NCI-H1105 treated with DMSO at 0.1 percent for 48 hours (cell line): ENCODE measurements at regions not wholly inside any gene's neighbourhood (a gene's known extent, or its start where the extent isn't known, plus 50 kb on each side); places are given as distances from the start of the nearest gene placed in this dataset.

Experiments
- DNase-seq: peaks from one replicate; lab custom pipeline; 2025; lab: John Stamatoyannopoulos, UW

- DNase-seq: no peak
These were observed 224.4 kb upstream of the POU2AF2 start for GRCh38 chr11:111021131-111021530.

- no peak for DNase-seq
These were observed 225.5 kb upstream of the POU2AF2 start for GRCh38 chr11:111019871-111020670.

DNA sequence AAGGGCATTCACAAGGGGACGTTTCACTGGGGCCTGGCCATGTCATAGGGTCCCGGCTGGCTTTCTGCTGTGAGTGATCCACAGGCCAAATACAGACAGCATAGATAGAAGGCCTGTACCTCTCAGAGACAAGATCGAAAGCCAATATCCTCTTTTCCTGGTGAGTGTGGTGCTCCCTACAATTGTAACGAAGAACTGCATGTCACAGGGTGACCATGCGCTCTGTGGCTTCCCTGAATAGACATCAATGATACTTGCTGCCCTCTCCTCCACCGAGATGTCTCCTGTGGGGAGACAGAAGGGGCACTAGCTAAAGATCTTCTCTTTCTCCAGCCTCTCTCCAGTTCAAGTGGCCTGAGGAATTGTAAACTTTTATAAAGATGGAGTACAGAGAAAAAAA lies 226.1 kb upstream of the POU2AF2 start:
- no peak for DNase-seq

- no peak for DNase-seq
These were observed 227.0 kb upstream of the POU2AF2 start for GRCh38 chr11:111018566-111018965.

GRCh38 chr11:111012491-111012890 lies 233.0 kb upstream of the POU2AF2 start:
- DNase-seq: no peak

DNA sequence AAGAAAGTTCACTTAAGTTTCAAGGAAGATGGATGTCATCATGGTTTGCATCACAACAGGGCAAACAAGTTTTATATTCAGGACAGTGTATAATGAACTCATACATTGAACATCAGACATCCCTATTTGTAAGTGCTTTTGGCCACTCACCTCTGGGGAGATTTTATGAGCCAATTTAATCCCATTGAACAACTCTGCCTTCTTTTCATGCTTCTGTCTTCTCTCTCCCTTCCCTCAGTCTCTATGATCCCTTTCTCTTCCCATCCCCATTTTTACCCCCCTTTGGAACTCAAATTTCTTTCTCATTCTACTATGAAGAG lies 234.3 kb upstream of the POU2AF2 start:
- no peak for DNase-seq

- DNase-seq: no peak
These were observed 234.9 kb upstream of the POU2AF2 start for GRCh38 chr11:111010391-111011274.

DNA sequence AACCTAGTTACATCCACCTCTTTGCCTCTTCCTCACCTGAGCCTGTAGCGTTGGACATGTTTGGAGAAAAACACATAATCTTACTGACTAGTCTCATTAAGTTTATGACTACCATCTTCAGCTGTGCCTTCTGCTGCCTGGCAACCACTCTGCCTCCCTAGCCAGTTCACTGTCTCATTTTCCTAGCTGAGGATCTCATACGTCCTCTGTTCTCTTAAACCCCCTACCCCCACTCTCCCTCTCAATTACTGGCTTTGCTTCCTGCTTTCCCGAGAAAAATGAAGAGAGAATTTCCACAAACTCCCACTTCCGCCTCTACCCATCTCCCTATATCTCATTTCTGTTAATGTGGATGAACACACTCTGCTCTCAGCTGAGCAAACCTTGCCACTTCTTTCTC lies 239.3 kb upstream of the POU2AF2 start:
- no peak for DNase-seq

- no peak for DNase-seq
These were observed 243.4 kb upstream of the POU2AF2 start for GRCh38 chr11:111001986-111002611.

DNA sequence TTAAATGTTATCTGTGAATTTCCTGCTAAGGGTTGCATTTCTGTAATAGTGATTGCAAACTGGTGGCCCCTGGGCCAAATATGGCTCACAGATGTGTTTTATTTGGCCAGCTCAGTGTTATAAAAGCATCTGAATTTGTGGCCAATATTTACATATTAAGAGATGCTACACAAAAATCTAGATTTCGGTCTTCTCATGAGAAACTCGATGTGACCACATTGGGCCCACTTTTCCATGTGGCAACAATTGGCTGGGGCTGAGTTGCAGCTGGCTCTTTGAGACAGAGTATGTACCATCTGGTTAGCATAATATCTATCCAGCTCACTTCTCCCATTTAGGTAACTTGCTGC lies 244.5 kb upstream of the POU2AF2 start:
- DNase-seq: no peak

GRCh38 chr11:111000400-111001080 lies 245.0 kb upstream of the POU2AF2 start:
- DNase-seq: no peak

GRCh38 chr11:110992481-110992880 lies 253.0 kb upstream of the POU2AF2 start:
- no peak for DNase-seq

DNA sequence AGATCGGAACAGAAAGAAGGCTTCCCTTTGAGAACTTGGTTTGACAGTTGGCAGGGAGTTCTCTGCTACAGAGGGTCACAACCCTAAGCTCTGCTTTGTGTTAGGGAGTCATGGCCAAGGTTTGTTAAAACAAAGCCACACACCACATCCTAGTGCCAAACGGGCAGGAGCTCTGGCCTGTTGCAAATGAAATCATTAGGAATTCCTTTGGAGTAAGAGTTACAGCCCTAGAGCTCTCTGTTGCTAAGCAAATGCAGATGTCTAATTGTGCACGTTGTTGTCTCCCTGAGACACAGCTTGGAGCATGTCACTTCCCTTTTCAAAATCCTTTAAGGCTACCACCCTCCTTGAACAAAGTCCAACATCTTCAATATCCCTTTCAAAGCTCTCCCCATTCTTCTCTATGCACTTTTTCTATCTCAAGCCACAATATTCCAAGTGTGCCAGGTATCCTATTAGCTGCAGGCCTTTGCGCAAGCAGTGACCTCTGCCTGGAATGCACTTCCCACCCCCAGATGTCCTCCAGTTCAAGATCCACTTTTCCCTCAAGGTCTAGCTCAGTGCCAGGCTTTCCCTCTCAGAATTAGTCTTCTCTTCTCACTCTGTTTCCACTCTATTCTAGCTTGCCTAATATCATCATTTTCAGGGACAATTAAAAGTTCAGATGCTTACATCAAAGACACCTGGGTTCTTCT lies 253.7 kb upstream of the POU2AF2 start:
- no peak for DNase-seq

DNA sequence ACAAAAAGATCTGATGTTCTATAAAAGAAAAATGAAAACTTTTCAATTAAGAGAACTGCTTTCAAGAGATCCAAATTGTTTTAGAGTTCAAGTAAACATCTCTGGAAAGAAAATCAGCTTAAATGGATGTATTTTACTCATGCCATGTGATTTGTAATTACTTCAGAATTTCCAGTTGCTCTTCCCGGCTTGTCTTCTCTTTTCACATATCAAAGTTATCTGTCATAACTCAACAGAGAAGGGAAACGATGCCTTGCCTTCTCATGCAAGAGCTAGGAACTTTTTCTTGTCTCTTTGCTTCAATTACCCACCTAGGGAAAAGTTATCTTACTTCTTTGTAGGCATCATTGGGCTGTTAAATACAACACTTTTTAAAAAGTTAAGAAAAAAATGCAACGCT lies 255.2 kb upstream of the POU2AF2 start:
- DNase-seq: no peak

DNA sequence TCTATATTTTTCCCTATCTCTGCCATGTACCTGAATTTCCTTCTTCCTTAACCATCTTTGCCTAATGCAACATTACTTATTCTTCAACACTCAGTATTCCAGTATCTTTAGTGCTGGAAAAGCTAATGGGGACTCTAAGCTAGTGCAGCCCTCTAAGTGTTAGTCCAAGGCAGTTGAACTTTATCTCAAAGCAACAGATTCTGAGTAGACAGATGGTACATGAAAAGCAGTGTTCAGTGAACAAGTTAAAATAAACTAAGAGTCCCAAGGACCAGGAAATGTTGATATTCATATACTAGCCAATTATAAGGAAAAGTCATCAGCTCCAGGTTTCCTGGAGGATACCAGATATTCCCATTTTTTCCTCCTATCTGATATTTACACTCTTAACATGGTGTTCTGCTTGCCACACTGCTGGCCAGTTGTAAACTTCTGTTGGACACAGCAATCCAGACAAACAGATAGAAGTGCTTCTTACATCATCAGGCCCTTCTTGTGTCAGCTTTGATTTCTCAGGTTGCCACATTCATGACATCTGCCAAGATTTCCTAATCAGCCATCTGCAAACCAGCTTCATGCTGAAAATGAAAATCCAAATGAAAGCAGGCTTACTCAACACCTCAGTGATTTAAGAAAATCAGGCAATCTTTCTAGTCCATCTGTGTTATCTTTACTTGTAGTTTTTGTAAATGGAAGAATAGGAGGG lies 255.9 kb upstream of the POU2AF2 start:
- no peak for DNase-seq

- DNase-seq: no peak
These were observed 256.9 kb upstream of the POU2AF2 start for GRCh38 chr11:110988671-110989070.

DNA sequence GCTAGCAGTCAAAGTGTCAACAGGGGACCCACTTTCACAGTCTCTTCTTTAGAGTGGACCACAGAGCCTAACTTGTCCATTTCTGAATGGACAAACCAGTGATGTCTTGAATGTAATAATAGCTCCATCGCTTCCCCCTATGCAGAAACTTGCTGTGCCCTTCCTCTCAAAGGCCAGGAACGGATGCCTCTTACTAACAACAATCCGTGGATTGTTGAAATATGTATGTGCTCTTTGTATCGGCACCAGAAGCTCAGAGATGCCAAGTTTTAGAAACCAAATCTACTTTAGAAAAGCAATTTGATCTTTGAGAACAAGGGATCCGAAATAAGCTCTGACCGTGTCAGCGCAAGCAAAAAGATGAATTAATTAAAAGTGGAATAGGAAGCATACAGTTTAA lies 259.5 kb upstream of the POU2AF2 start:
- DNase-seq: no peak

DNA sequence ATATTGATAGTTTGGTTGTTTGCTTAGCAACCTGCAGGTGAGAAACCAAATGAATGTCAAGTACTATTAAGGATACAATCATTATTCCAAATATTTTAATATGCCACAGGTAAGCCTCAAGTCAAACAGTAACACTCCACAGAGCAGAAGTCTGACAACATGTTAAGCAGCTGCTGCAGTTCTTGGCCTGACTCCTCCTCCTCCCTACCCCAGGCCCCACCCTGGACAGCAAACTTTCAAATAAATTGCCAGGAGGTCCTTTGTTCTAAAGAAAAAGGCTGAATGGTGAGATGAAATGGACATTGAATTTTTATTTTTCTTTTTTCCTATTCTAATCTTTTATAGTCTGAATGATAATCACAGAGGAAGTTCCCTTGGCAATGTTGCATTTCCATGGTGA lies 260.0 kb upstream of the POU2AF2 start:
- DNase-seq: peak; percentile 11

- DNase-seq: peak; percentile 33
These were observed 260.8 kb upstream of the POU2AF2 start for GRCh38 chr11:110984693-110985092.

GRCh38 chr11:110984147-110984546 lies 261.4 kb upstream of the POU2AF2 start:
- no peak for DNase-seq

DNA sequence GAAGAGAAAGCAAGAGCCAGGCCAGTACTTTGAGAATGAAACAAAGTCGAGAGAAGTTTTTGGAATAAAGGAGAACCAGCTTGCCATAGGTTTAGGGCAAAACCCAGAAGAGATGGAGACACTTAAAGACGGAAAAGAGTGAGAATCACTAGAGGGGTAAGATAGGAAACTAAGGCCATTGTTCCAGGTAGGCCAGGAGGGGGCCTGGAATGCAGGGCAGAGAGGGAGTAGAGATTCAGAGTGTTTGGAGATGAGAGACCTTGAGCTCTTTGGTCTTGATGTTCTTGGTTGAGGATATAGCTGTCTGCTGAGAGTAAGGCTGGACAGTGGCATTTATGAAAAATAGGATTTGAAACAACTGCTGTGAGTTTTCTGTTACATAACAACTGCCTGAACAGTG lies 263.3 kb upstream of the POU2AF2 start:
- no peak for DNase-seq
